GM18909 (cell line): ENCODE measurements at regions not wholly inside any gene's neighbourhood (a gene's known extent, or its start where the extent isn't known, plus 50 kb on each side); places are given as distances from the start of the nearest gene placed in this dataset.
"Not testable (repeated sequence)": the region's sequence is repeated elsewhere in the genome, so short reads cannot be mapped to it uniquely, and the experiment has no call there.

Source experiments
- ATAC-seq: cut with Tn5 transposase; IDR thresholded peaks from one replicate; pipeline ENCODE4 v1.9.1; 2021; ENCODE audit warnings: mild to moderate bottlenecking; ENCODE audit not compliant: unreplicated experiment, poor library complexity

- ATAC-seq: no peak
Measured at GRCh38 chr1:81312272-81312754, 488.4 kb upstream of the ADGRL2 start.

- ATAC-seq: no peak
Measured at GRCh38 chr1:81310250-81310649, 490.5 kb upstream of the ADGRL2 start.

GRCh38 chr1:81308191-81308590 is 492.5 kb upstream of the ADGRL2 start:
- no peak for ATAC-seq

- ATAC-seq: no peak
Measured at GRCh38 chr1:81307786-81308185, 492.9 kb upstream of the ADGRL2 start.

GRCh38 chr1:81305997-81306452 is 494.7 kb upstream of the ADGRL2 start:
- ATAC-seq: no peak

GRCh38 chr1:81304187-81304586 is 496.5 kb upstream of the ADGRL2 start:
- ATAC-seq: no peak

GRCh38 chr1:81299892-81300291 is 500.8 kb upstream of the ADGRL2 start:
- no peak for ATAC-seq

- ATAC-seq: no peak
Measured at GRCh38 chr1:81298266-81298665, 502.5 kb upstream of the ADGRL2 start.

- no peak for ATAC-seq
Measured at GRCh38 chr1:81296601-81297000, 504.1 kb upstream of the ADGRL2 start.

GRCh38 chr1:81290326-81290725 is 510.4 kb upstream of the ADGRL2 start:
- no peak for ATAC-seq

GRCh38 chr1:81288689-81289088 is 512.0 kb upstream of the ADGRL2 start:
- no peak for ATAC-seq

GRCh38 chr1:81287411-81288080 is 513.2 kb upstream of the ADGRL2 start:
- no peak for ATAC-seq

- ATAC-seq: no peak
Measured at GRCh38 chr1:81270051-81270450, 530.7 kb upstream of the ADGRL2 start.

GRCh38 chr1:81264976-81265375 is 535.8 kb upstream of the ADGRL2 start:
- no peak for ATAC-seq

- ATAC-seq: no peak
Measured at GRCh38 chr1:81259625-81260411, 540.9 kb upstream of the ADGRL2 start.

- ATAC-seq: no peak
Measured at GRCh38 chr1:81254560-81254959, 546.2 kb upstream of the ADGRL2 start.

GRCh38 chr1:81254068-81254467 is 546.7 kb upstream of the ADGRL2 start:
- no peak for ATAC-seq

GRCh38 chr1:81252471-81253151 is 548.1 kb upstream of the ADGRL2 start:
- no peak for ATAC-seq

- not testable (repeated sequence) for ATAC-seq
Measured at GRCh38 chr1:81250825-81251224, 549.9 kb upstream of the ADGRL2 start.

GRCh38 chr1:81245084-81245715 is 555.5 kb upstream of the ADGRL2 start:
- not testable (repeated sequence) for ATAC-seq

GRCh38 chr1:81244612-81245011 is 556.1 kb upstream of the ADGRL2 start:
- not testable (repeated sequence) for ATAC-seq
